ENCODE measurements at regions not wholly inside any gene's neighbourhood (a gene's known extent, or its start where the extent isn't known, plus 50 kb on each side); places are given as distances from the start of the nearest gene placed in this dataset.

DNA sequence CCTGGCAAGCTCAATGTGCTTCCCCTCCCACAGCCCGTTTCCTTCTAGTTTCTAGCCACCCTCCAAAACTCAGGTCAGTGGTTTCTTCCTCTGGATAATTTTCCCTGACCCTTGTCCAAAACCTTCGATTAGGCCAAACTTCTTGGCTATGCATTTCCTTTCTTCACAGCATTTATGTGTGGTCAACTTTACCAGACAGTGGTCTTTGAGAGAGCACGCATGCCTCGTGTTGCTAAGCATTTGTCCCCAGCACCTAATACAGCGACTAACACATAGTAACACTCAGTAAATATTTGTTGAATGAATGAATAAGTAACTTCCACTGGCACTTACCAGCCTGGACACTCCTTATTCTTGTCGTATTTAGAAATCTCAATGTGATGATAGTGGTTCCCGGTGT lies 610.7 kb downstream of the PLPP3 start:
- H3K4me3 Mint-ChIP-seq, result no peak overlapping the region
- H3K9me3 Mint-ChIP-seq, result peaks cover 2% of the 10 kb centered on the region
- H3K4me1 ChIP-seq (ENCODE audit: control insufficient read depth, insufficient read depth, low read length), result no peaks in the 10 kb centered on the region
- TF ChIP-seq, protein P1, sequence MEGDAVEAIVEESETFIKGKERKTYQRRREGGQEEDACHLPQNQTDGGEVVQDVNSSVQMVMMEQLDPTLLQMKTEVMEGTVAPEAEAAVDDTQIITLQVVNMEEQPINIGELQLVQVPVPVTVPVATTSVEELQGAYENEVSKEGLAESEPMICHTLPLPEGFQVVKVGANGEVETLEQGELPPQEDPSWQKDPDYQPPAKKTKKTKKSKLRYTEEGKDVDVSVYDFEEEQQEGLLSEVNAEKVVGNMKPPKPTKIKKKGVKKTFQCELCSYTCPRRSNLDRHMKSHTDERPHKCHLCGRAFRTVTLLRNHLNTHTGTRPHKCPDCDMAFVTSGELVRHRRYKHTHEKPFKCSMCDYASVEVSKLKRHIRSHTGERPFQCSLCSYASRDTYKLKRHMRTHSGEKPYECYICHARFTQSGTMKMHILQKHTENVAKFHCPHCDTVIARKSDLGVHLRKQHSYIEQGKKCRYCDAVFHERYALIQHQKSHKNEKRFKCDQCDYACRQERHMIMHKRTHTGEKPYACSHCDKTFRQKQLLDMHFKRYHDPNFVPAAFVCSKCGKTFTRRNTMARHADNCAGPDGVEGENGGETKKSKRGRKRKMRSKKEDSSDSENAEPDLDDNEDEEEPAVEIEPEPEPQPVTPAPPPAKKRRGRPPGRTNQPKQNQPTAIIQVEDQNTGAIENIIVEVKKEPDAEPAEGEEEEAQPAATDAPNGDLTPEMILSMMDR (conservative IDR thresholded peaks at IDR 0.05), result no peak
- no peak overlapping the region for H3K27ac Mint-ChIP-seq
- no peaks in the 10 kb centered on the region for H3K9me3 ChIP-seq (ENCODE audit: control insufficient read depth, low read length)
- no peaks in the 10 kb centered on the region for H3K4me1 Mint-ChIP-seq
- H3K27me3 ChIP-seq (ENCODE audit: control insufficient read depth, insufficient read depth, low read length, poor library complexity, severe bottlenecking), result no peaks in the 10 kb centered on the region
- H3K4me3 ChIP-seq (ENCODE audit: low read length), result no peak overlapping the region
- H3K27ac ChIP-seq (ENCODE audit: low read depth, low read length), result no peak overlapping the region
- H3K9ac ChIP-seq (ENCODE audit: extremely low read depth, low read length, poor library complexity, severe bottlenecking), result no peak overlapping the region
- H3K36me3 Mint-ChIP-seq (ENCODE audit: low read depth), result no peaks in the 10 kb centered on the region
- no peak for DNase-seq
- no peaks in the 10 kb centered on the region for H3K27me3 Mint-ChIP-seq (ENCODE audit: insufficient read depth)
- H3K36me3 ChIP-seq (ENCODE audit: control insufficient read depth, insufficient read depth, low read length), result no peaks in the 10 kb centered on the region
- WGBS, 2 experiments (ENCODE audit: insufficient coverage in 1 of 2, insufficient read length in 1 of 2), result 94 to 98% methylated on average over 6 to 7 of the region's 7 CpGs

DNA sequence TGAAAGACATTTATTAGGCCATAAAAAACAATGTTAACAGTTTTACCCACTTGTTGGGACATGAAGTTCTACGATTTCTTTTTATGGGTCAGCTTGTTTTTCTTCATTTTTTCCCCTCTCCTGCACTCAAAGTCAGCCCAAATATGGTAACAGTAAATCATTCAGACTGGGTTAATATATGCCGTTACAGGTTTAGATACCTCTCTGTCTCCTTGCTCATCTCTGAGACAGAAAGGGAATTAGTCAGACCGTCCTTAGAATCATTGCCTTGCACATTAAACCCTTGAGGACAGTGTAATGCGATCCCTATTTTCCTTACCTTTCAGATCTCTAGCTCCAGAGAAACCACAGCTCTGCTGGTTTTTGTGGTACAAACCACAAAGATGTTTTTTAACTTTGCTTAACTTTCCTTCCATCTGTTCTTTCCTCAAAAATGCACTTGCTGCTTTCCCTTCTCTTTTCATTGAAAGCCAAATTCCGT lies 613.3 kb downstream of the PLPP3 start:
- Histone ChIP-seq H3K9ac (ENCODE audit: extremely low read depth, low read length, poor library complexity, severe bottlenecking) (no peak overlapping the region), H3K27me3 (ENCODE audit: control insufficient read depth, insufficient read depth, low read length, poor library complexity, severe bottlenecking) (no peaks in the 10 kb centered on the region), H3K27ac (ENCODE audit: low read depth, low read length) (no peak overlapping the region), H3K4me3 (ENCODE audit: low read length) (no peak overlapping the region), H3K4me1 (ENCODE audit: control insufficient read depth, insufficient read depth, low read length) (no peaks in the 10 kb centered on the region), H3K9me3 (ENCODE audit: control insufficient read depth, low read length) (no peaks in the 10 kb centered on the region), H3K36me3 (ENCODE audit: control insufficient read depth, insufficient read depth, low read length) (no peaks in the 10 kb centered on the region)
- 89 to 90% methylated on average over 5 of the region's 5 CpGs for WGBS, 2 experiments (ENCODE audit: insufficient coverage in 1 of 2, insufficient read length in 1 of 2)
- H3K27me3 Mint-ChIP-seq (ENCODE audit: insufficient read depth), result no peaks in the 10 kb centered on the region
- no peak for DNase-seq
- no peak overlapping the region for H3K4me3 Mint-ChIP-seq
- H3K9me3 Mint-ChIP-seq, result no peaks in the 10 kb centered on the region
- H3K27ac Mint-ChIP-seq, result no peak overlapping the region
- H3K4me1 Mint-ChIP-seq, result peaks cover 2% of the 10 kb centered on the region
- TF ChIP-seq, protein P1 (conservative IDR thresholded peaks at IDR 0.05), result no peak
- no peaks in the 10 kb centered on the region for H3K36me3 Mint-ChIP-seq (ENCODE audit: low read depth)

DNA sequence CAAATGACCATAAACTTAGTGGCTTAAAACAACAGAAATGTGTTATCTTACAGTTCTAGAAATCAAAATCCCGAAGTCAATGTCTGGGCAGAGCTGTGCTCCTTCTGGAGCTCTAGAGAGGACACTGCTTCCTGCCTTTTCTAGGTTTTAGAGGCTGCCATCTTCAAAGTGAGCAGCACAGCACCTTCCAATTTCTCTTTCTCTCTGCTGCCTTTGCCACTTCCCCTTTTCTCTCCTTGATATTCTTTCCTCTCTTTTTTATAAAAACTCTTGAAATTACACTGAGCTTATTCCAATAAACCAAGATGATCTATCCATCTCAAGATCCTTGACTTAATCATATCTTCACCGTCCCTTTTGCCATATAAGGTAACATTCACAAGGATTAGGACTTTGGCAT lies 616.9 kb downstream of the PLPP3 start:
- H3K4me3 Mint-ChIP-seq, result no peak overlapping the region
- Histone ChIP-seq H3K27me3 (ENCODE audit: control insufficient read depth, insufficient read depth, low read length, poor library complexity, severe bottlenecking) (no peaks in the 10 kb centered on the region), H3K9me3 (ENCODE audit: control insufficient read depth, low read length) (no peaks in the 10 kb centered on the region), H3K4me1 (ENCODE audit: control insufficient read depth, insufficient read depth, low read length) (no peaks in the 10 kb centered on the region), H3K9ac (ENCODE audit: extremely low read depth, low read length, poor library complexity, severe bottlenecking) (no peak overlapping the region), H3K27ac (ENCODE audit: low read depth, low read length) (no peak overlapping the region), H3K4me3 (ENCODE audit: low read length) (no peak overlapping the region), H3K36me3 (ENCODE audit: control insufficient read depth, insufficient read depth, low read length) (no peaks in the 10 kb centered on the region)
- no peak overlapping the region for H3K27ac Mint-ChIP-seq
- no peaks in the 10 kb centered on the region for H3K36me3 Mint-ChIP-seq (ENCODE audit: low read depth)
- 88 to 100% methylated on average over 1 to 2 of the region's 2 CpGs for whole genome bisulfite sequencing, 2 experiments (ENCODE audit: insufficient coverage in 1 of 2, insufficient read length in 1 of 2)
- TF ChIP-seq, protein P1 (conservative IDR thresholded peaks at IDR 0.05), result no peak
- no peak for DNase-seq
- H3K4me1 Mint-ChIP-seq, result peaks cover 2% of the 10 kb centered on the region
- no peaks in the 10 kb centered on the region for H3K9me3 Mint-ChIP-seq
- H3K27me3 Mint-ChIP-seq (ENCODE audit: insufficient read depth), result no peaks in the 10 kb centered on the region

Data from endodermal cell (in vitro differentiated cells).